Gastroesophageal sphincter (tissue), 3 donors: ENCODE measurements at regions not wholly inside any gene's neighbourhood (a gene's known extent, or its start where the extent isn't known, plus 50 kb on each side); places are given as distances from the start of the nearest gene placed in this dataset.
"Not testable (repeated sequence)": the region's sequence is repeated elsewhere in the genome, so short reads cannot be mapped to it uniquely, and the experiment has no call there.

Experiments used
- CTCF ChIP-seq, 4 experiments: fragments of 200-600 bp in 2 of 4; fragments of 450-650 bp in 2 of 4; sonication (generic) in 1 of 4; IDR thresholded peaks; one replicate each; pipeline ENCODE4 v1.5.1; 2017 to 2019; ENCODE audit warnings: antibody characterized with exemption in 4 of 4, mild to moderate bottlenecking in 2 of 4, moderate library complexity in 2 of 4
- EP300 ChIP-seq: sonication (generic); formaldehyde crosslinking; IDR thresholded peaks from one replicate; pipeline ENCODE4 v1.6.1; 2017; ENCODE audit warnings: antibody characterized with exemption, mild to moderate bottlenecking
- POLR2A ChIP-seq, 2 donors: fragments of 450-650 bp; IDR thresholded peaks; one replicate each; pipeline ENCODE4 v1.6.1; 2017; ENCODE audit warnings: antibody characterized with exemption in 2 of 2, mild to moderate bottlenecking in 2 of 2, moderate library complexity in 1 of 2
- POLR2AphosphoS5 ChIP-seq: sonication (generic); formaldehyde crosslinking; IDR thresholded peaks from one replicate; pipeline ENCODE4 v1.6.1; 2017; ENCODE audit warnings: antibody characterized with exemption

GRCh38 chr22:47405222-47405621, 642.8 kb downstream of the TBC1D22A start:
- TF ChIP-seq CTCF (IDR thresholded peaks at IDR 0.05); POLR2AphosphoS5; POLR2A (IDR thresholded peaks at IDR 0.05); EP300: not testable (repeated sequence)
